GM12865 (cell line): ENCODE measurements at regions not wholly inside any gene's neighbourhood (a gene's known extent, or its start where the extent isn't known, plus 50 kb on each side); places are given as distances from the start of the nearest gene placed in this dataset.

ENCODE experiments used
- DNase-seq: peaks from one replicate; pipeline ENCODE4 v3.0.0; 2010; ENCODE audit warnings: low read depth
- H3K4me3 ChIP-seq: 2 replicates; pipeline ENCODE4 v1.5.1; 2011; ENCODE audit warnings: mild to moderate bottlenecking, low read depth, low read length, control low read depth
- CTCF ChIP-seq: IDR thresholded peaks from 2 replicates; pipeline ENCODE4 v1.5.1; 2011; ENCODE audit warnings: low read length, control low read depth, low read depth, inconsistent platforms; ENCODE audit not compliant: insufficient read depth; ENCODE audit errors: missing control alignments

- H3K4me3 ChIP-seq, result no peak overlapping the region
- no peak for TF ChIP-seq CTCF
- no peak for DNase-seq
These were observed 134.3 kb downstream of the BUD13 start for GRCh38 chr11:116638463-116638862.

GRCh38 chr11:116637766-116638165, 135.0 kb downstream of the BUD13 start:
- no peak overlapping the region for H3K4me3 ChIP-seq
- no peak for TF ChIP-seq CTCF
- DNase-seq, result no peak

GRCh38 chr11:116636341-116636929, 136.4 kb downstream of the BUD13 start:
- no peak overlapping the region for H3K4me3 ChIP-seq
- no peak for DNase-seq
- no peak for TF ChIP-seq CTCF

- no peak for TF ChIP-seq CTCF
- no peak overlapping the region for H3K4me3 ChIP-seq
- DNase-seq, result no peak
These were observed 141.6 kb downstream of the BUD13 start for GRCh38 chr11:116631201-116631600.

- no peak overlapping the region for H3K4me3 ChIP-seq
- TF ChIP-seq CTCF, result no peak
- no peak for DNase-seq
These were observed 154.3 kb downstream of the BUD13 start for GRCh38 chr11:116618461-116618860.

- DNase-seq, result no peak
- no peak for TF ChIP-seq CTCF
- no peak overlapping the region for H3K4me3 ChIP-seq
These were observed 157.4 kb downstream of the BUD13 start for GRCh38 chr11:116615211-116615865.
